ACC112 (cell line): ENCODE measurements at regions not wholly inside any gene's neighbourhood (a gene's known extent, or its start where the extent isn't known, plus 50 kb on each side); places are given as distances from the start of the nearest gene placed in this dataset.
"Not testable (repeated sequence)": the region's sequence is repeated elsewhere in the genome, so short reads cannot be mapped to it uniquely, and the experiment has no call there.

Source experiments
- H2AFZ ChIP-seq: fragments of 200-600 bp; sonication (generic); one replicate; pipeline ENCODE4 v1.6.0; 2017; ENCODE audit warnings: antibody characterized with exemption, low read length; ENCODE audit not compliant: unreplicated experiment
- H3K27ac ChIP-seq: fragments of 200-600 bp; sonication (generic); 2 replicates; pipeline ENCODE4 v1.5.1; 2014; ENCODE audit warnings: low read depth, mild to moderate bottlenecking, antibody characterized with exemption, low read length, moderate library complexity
- H3K27me3 ChIP-seq: fragments of 200-600 bp; sonication (generic); 2 replicates; pipeline ENCODE4 v1.6.1; 2014; ENCODE audit warnings: mild to moderate bottlenecking, antibody characterized with exemption, low read length, moderate library complexity, mixed read lengths; ENCODE audit not compliant: insufficient read depth
- H3K36me3 ChIP-seq: fragments of 200-600 bp; sonication (generic); 2 replicates; pipeline ENCODE4 v1.6.1; 2016; ENCODE audit warnings: mild to moderate bottlenecking, antibody characterized with exemption, low read length, moderate library complexity, mixed read lengths; ENCODE audit not compliant: insufficient read depth
- H3K4me1 ChIP-seq: fragments of 200-600 bp; sonication (generic); one replicate; pipeline ENCODE4 v1.6.1; 2016; ENCODE audit warnings: low read length, mixed read lengths; ENCODE audit not compliant: insufficient read depth, unreplicated experiment, control insufficient read depth
- H3K4me3 ChIP-seq: fragments of 200-600 bp; sonication (generic); 2 replicates; pipeline ENCODE4 v1.5.1; 2014; ENCODE audit warnings: mild to moderate bottlenecking, low read depth, low read length
- H3K79me2 ChIP-seq: fragments of 200-600 bp; sonication (generic); one replicate; pipeline ENCODE4 v1.6.0; 2016; ENCODE audit warnings: low read length; ENCODE audit not compliant: control insufficient read depth, unreplicated experiment, insufficient read depth

- no peaks in the 10 kb centered on the region for H3K36me3 ChIP-seq
- H3K27me3 ChIP-seq, result peaks cover 5% of the 10 kb centered on the region; the same call in 1 of the 2 replicates
- H3K4me3 ChIP-seq, result no peak overlapping the region
- H3K79me2 ChIP-seq, result no peaks in the 10 kb centered on the region
- no peak overlapping the region for H2AFZ ChIP-seq
- no peaks in the 10 kb centered on the region for H3K4me1 ChIP-seq
- no peak overlapping the region for H3K27ac ChIP-seq
These were observed 76.8 kb downstream of the GCNT4 start for GRCh38 chr5:74975582-74975981.

- Histone ChIP-seq H2AFZ (no peak overlapping the region), H3K4me3 (no peak overlapping the region), H3K4me1 (no peaks in the 10 kb centered on the region), H3K36me3 (no peaks in the 10 kb centered on the region), H3K79me2 (no peaks in the 10 kb centered on the region), H3K27me3 (no peaks in the 10 kb centered on the region), H3K27ac (no peak overlapping the region)
These were observed 77.8 kb downstream of the GCNT4 start for GRCh38 chr5:74974451-74975091.

GRCh38 chr5:74973694-74974093 is 78.7 kb downstream of the GCNT4 start:
- Histone ChIP-seq H3K4me3 (no peak overlapping the region), H3K4me1 (no peaks in the 10 kb centered on the region), H2AFZ (no peak overlapping the region), H3K79me2 (no peaks in the 10 kb centered on the region), H3K27ac (no peak overlapping the region), H3K27me3 (no peaks in the 10 kb centered on the region), H3K36me3 (no peaks in the 10 kb centered on the region)

- Histone ChIP-seq H3K27ac (no peak overlapping the region), H3K36me3 (no peaks in the 10 kb centered on the region), H2AFZ (no peak overlapping the region), H3K27me3 (no peaks in the 10 kb centered on the region), H3K4me1 (no peaks in the 10 kb centered on the region), H3K79me2 (no peaks in the 10 kb centered on the region), H3K4me3 (no peak overlapping the region)
These were observed 80.4 kb downstream of the GCNT4 start for GRCh38 chr5:74971947-74972460.

GRCh38 chr5:74970891-74971290 is 81.5 kb downstream of the GCNT4 start:
- H3K79me2 ChIP-seq, H3K27me3 ChIP-seq, H3K36me3 ChIP-seq, H3K4me3 ChIP-seq, H3K27ac ChIP-seq, H3K4me1 ChIP-seq, H2AFZ ChIP-seq: not testable (repeated sequence)

GRCh38 chr5:74969726-74970125 is 82.6 kb downstream of the GCNT4 start:
- no peaks in the 10 kb centered on the region for H3K4me1 ChIP-seq
- H2AFZ ChIP-seq, result no peak overlapping the region
- H3K27me3 ChIP-seq, result no peaks in the 10 kb centered on the region
- no peak overlapping the region for H3K4me3 ChIP-seq
- H3K79me2 ChIP-seq, result no peaks in the 10 kb centered on the region
- H3K36me3 ChIP-seq, result no peaks in the 10 kb centered on the region
- H3K27ac ChIP-seq, result no peak overlapping the region

- Histone ChIP-seq H3K27me3 (no peaks in the 10 kb centered on the region), H3K4me3 (no peak overlapping the region), H3K36me3 (no peaks in the 10 kb centered on the region), H3K4me1 (no peaks in the 10 kb centered on the region), H3K79me2 (no peaks in the 10 kb centered on the region), H2AFZ (no peak overlapping the region), H3K27ac (no peak overlapping the region)
These were observed 86.0 kb downstream of the GCNT4 start for GRCh38 chr5:74966141-74967026.

GRCh38 chr5:74963407-74963806 is 89.0 kb downstream of the GCNT4 start:
- H3K4me3 ChIP-seq, result no peak overlapping the region
- H2AFZ ChIP-seq, result no peak overlapping the region
- H3K36me3 ChIP-seq, result no peaks in the 10 kb centered on the region
- no peak overlapping the region for H3K27ac ChIP-seq
- no peaks in the 10 kb centered on the region for H3K4me1 ChIP-seq
- no peaks in the 10 kb centered on the region for H3K27me3 ChIP-seq
- no peaks in the 10 kb centered on the region for H3K79me2 ChIP-seq

- H3K79me2 ChIP-seq, result no peaks in the 10 kb centered on the region
- H3K27me3 ChIP-seq, result no peaks in the 10 kb centered on the region
- no peaks in the 10 kb centered on the region for H3K36me3 ChIP-seq
- H3K4me1 ChIP-seq, result peaks cover 19% of the 10 kb centered on the region
- H3K4me3 ChIP-seq, result no peak overlapping the region
- no peak overlapping the region for H3K27ac ChIP-seq
- no peak overlapping the region for H2AFZ ChIP-seq
These were observed 91.7 kb upstream of the FAM169A start for GRCh38 chr5:74957906-74958305.

- Histone ChIP-seq H2AFZ (no peak overlapping the region), H3K27ac (no peak overlapping the region), H3K79me2 (no peaks in the 10 kb centered on the region), H3K27me3 (no peaks in the 10 kb centered on the region), H3K36me3 (no peaks in the 10 kb centered on the region), H3K4me1 (peaks cover 19% of the 10 kb centered on the region), H3K4me3 (no peak overlapping the region)
These were observed 91.0 kb upstream of the FAM169A start for GRCh38 chr5:74957029-74957784.
